Stimulated activated CD4-positive, alpha-beta T cell treated with anti-CD3 and anti-CD28 coated beads, TNF-alpha, amount 100 ng/mL, for 48 hours (primary cell): ENCODE measurements at regions not wholly inside any gene's neighbourhood (a gene's known extent, or its start where the extent isn't known, plus 50 kb on each side); places are given as distances from the start of the nearest gene placed in this dataset.
"Not testable (repeated sequence)": the region's sequence is repeated elsewhere in the genome, so short reads cannot be mapped to it uniquely, and the experiment has no call there.

Experiments used
- DNase-seq, 3 donors: peaks; one replicate each; pipeline ENCODE4 v3.0.0-alpha.2; 2020; ENCODE audit warnings: low read depth in 3 of 3

DNA sequence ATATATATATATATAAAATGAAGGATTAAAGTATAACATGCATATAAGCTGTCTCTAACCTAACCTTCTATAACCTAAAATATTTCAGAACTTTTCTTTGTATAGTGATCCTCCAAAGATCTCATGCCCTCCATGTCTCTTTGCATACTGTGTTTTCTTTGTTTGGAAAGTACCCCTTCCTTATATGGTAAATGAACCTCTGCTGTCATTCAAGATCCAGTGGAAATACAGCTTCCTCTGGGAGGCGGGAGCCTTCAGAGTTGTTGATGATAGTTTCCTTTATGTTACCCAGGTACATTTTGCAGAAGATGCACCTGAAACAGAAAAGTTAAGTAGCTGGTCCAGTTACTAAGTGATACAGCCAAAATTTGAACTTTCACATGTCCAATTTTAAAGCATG is 233.3 kb upstream of the FOXP2 start:
- DNase-seq = no peak

GRCh38 chr7:114180556-114181266 is 233.9 kb upstream of the FOXP2 start:
- no peak for DNase-seq

DNA sequence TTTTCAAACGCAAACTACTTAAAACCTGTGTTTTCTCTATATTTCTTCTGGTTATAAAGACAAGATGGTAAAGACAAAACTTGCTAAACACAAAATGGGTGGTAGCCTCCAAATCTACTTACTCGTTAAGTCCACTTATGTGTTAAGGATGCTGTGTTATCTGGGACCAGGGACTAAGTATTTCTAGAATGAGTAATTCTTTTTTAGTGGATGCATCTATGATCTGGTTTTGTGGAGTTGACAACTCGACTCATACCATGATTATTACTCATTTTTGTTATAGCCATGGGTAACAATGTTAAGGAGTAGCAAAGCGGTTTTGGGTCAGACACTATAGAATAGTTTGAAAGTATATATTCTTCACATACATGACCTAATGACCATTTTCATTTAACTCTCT is 239.5 kb upstream of the FOXP2 start:
- DNase-seq = no peak

DNA sequence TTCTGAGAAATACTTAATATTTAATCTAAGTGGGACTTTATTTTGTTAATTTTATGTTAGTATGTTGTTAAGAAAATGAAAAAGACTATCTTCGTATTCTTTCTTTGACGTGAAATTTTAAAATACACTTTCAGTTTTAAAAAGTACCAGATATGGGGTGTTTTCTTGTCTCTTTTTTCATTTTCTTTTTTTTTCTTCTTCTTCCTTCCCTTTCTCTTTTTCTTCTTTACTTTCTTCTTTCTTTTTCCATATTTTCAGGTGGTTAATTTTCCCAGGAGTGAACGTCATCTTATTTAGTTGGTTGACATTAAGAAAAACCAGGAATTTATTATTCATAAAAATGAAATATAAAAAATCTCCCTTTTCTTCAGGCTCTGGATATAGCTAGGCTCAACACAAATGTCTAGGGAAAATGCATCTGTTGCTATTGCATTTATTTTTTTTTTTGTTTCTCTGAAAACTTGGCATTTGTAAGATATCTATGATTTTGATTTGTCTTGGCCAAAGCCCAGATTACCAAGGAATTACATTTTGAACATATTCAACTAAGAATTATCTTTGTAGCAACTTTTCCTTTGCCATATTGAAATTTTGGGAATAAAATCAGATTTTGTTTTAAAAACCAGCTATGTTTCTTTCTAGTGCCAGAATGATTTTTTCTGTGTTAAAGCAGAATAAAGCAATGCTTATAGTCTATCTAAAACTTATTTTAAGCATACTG is 241.3 kb upstream of the FOXP2 start:
- no peak for DNase-seq

- DNase-seq = not testable (repeated sequence)
Observed at GRCh38 chr7:114169389-114169788, 245.2 kb upstream of the FOXP2 start.

GRCh38 chr7:114160925-114161324 is 242.1 kb upstream of the PPP1R3A start:
- no peak for DNase-seq

DNA sequence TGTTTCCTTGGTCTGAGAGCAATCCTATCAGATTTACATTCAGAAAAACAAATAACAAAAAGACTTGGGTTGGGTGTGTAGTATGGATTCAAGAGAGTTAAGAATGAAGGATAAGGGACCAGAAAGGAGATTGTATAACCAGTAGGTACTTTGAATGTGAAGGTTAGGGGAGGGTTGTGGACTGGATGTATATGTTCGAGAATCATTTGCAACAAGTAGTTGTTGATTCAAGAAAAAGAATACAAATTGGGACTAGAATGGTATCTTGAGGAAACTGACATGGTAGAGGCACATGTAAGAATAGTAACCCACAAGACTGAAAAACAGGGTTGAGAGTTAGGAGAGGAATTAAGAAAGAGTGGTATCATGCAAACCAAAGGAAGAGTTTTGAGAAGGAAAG is 240.0 kb upstream of the PPP1R3A start:
- DNase-seq = no peak

GRCh38 chr7:114158275-114158674 is 239.5 kb upstream of the PPP1R3A start:
- no peak for DNase-seq

- DNase-seq = no peak
Observed at GRCh38 chr7:114156178-114156577, 237.4 kb upstream of the PPP1R3A start.

DNA sequence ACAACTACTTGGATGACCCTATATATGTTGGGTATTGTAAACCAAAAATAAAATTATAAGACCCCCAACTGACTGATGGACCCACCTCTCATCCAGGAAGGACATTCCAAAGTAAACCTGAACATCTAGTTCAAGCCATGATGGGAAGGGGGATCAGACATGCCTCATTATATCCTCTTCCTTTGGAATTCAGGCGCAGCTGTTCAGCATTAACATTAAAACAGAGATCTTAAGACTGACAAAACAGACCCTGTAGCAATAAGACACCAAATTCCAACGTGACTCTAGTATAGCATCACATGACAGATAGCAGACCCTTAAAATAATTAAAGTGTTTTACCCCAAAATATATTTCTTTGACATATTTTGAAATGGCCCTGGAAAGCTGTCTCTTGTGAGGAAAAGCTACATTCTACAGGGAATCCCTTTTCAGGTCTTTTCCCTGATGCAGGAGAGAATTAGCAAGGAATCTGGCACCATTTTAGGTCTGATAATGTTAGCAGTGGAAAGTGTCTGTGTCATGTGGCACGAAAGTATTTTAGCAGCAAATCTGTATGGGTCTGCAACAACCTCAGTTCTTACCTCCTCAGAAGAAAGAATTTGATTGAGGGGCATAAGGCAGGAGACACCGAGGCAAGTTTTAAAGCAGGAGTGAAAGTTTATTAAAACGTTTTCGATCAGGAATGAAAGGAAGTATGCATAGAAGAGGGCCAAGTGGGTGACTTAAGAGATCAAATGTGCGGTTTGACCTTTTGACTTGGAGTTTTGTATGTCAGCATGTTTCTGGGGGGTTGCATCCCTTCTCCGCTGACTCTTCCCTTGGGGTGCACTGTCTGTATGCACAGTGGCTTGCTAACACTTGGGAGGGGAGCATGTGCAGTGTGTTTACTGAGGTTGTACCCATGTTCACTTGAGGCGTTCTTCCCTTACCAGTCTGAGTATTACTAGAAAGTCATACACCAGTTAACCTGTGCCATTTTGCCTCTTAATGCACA is 236.6 kb upstream of the PPP1R3A start:
- DNase-seq = no peak

DNA sequence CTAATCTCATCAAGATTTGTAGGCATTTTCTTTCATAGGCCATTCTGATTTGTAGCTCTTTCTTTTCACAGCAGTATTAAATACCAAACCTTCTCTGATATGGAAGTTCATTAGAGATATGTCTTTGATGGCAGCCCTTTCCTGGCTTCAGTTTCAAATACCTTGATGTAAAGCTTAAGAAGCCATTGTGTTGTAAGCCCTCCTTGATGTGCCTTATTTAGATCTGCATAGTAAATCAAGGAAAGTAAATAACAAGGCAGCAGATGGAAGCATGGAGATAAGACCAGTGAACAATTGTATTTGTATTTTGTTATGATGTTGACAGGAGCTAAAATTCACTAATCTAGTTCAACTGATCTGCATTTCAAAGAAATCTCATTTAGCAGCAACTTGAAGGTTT is 234.9 kb upstream of the PPP1R3A start:
- DNase-seq = no peak

- DNase-seq = no peak
Observed at GRCh38 chr7:114152314-114152938, 233.6 kb upstream of the PPP1R3A start.

DNA sequence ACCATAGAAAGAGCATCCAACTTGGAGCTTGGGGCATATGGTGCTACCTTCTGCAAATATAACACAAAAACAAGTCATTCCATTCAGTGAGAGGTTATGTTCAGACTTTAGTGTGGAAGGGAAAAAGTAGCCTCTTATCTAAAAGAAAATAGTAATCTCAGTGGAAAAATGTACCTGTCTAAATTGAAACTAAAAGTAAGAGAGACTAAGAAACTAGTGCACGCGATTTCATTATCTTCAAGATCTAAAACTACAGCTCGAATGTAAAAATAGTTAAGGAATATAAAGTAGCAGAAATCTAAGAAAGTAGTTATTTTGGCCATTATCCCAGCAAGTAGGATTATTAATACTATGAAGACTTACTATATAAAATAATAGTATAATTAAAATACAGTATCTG is 233.0 kb upstream of the PPP1R3A start:
- no peak for DNase-seq

- no peak for DNase-seq
Observed at GRCh38 chr7:114150689-114151088, 231.9 kb upstream of the PPP1R3A start.

- DNase-seq = no peak
Observed at GRCh38 chr7:114148779-114149178, 230.0 kb upstream of the PPP1R3A start.

- no peak for DNase-seq
Observed at GRCh38 chr7:114141415-114141814, 222.6 kb upstream of the PPP1R3A start.

DNA sequence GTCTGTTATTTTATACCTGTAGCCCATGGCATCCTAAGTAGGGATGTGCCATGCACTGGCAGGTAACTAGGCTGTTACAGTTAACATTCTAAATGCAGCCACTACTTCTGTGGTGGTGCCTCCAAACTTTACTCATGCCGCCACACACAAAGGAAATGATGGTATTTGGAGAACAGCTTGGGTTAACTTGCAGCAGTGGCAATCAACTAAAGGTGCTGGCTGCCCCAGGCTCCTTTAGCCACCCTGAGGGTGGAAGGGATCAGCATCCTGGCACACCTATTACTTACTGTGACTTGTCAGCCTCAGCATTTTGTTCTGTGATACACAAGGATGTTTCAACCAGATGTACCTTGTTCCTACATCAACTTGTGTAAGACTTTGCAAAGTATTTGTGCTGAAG is 221.8 kb upstream of the PPP1R3A start:
- no peak for DNase-seq

DNA sequence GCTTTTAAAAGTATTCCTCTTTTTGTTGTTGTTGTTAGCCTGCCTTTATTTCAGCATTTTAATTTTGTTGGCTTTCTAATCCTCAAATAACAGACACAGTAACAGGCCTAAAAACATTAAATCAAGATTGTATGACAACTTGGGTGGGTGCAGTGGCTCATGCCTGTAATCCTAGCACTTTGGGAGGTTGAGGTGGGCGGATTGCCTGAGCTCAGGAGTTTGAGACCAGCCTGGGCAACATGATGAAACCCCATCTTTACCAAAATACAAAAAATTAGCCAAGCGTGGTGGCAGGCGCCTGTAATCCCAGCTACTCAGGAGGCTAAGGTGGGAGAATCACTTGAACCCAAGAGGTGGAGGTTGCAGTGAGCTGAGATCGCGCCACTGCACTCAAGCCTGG is 220.9 kb upstream of the PPP1R3A start:
- not testable (repeated sequence) for DNase-seq

DNA sequence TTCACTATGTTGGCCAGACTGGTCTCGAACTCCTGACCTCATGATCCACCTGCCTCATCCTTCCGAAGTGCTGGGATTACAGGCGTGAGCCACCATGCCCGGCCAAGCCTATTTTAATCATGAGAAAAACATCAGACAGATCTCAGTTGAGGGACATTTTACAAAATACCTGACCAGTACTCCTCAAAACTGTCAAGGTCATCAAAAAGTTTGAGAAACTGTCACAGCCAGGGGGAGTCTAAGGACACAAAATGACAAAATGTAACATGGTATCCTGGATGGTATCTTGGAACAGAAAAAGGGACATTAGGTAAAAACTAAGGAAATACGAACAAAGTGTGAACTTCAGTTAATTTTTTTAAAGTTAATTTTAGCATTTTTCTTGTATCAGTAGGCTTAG is 219.8 kb upstream of the PPP1R3A start:
- DNase-seq = no peak

DNA sequence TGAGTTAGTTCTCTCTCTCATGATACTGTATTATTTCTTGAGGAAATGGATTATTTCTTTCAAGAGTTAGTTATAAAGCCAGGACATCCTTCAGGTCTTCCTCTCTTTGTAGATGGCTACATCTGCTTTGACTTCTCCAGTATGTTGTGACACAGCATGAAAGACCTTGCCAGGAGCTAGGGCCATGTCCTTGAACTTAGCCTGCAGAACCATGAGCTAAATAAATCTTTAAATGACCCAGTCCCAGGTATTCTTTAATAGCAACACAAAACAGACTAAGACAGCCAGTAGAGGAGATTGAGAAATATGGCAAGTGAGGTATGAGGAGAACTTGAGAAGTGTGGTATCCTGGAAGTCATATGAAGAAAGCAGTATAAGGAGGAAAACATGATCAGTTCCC is 214.9 kb upstream of the PPP1R3A start:
- no peak for DNase-seq

GRCh38 chr7:114130866-114131265 is 212.1 kb upstream of the PPP1R3A start:
- DNase-seq = no peak

- no peak for DNase-seq
Observed at GRCh38 chr7:114128880-114129279, 210.1 kb upstream of the PPP1R3A start.
